Right renal cortex interstitium (tissue), 3 donors: ENCODE measurements at regions not wholly inside any gene's neighbourhood (a gene's known extent, or its start where the extent isn't known, plus 50 kb on each side); places are given as distances from the start of the nearest gene placed in this dataset.
"Not testable (repeated sequence)": the region's sequence is repeated elsewhere in the genome, so short reads cannot be mapped to it uniquely, and the experiment has no call there.

ENCODE experiments used
- DNase-seq, 3 donors: peaks; one replicate each; pipeline ENCODE4 v3.0.0-alpha.2; 2013; ENCODE audit warnings: low read depth in 3 of 3, low spot score in 2 of 3

DNA sequence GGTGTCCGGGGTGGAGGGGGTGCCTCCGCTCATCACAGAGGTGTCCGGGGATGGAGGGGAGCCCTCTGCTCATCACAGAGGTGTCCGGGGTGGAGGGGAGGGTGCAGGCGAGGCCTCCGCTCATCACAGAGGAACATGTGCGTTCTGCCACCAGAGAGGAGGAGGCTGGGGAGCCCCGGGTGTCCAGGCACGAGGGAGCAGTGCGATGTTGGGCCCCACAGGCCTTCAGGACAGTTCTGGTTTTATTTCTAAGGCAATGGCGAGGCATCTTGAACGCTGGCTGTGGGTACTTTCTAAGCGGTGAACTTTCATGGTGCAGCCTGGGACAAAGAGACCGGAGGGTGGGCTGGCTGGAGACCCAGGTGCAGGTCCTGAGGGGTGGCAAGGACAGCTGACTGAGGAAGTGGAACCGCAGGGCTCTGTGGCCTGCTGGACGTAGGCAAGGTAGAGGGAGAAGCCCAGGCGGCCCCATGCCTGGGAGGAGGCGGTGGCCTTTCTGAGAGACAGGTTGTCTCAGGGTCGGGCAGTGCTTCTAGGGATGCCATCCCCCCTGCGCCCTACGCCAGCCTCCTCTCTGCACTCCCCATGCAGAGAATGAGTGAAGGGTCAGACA is 196.6 kb upstream of the SALL3 start:
- no peak for DNase-seq

DNA sequence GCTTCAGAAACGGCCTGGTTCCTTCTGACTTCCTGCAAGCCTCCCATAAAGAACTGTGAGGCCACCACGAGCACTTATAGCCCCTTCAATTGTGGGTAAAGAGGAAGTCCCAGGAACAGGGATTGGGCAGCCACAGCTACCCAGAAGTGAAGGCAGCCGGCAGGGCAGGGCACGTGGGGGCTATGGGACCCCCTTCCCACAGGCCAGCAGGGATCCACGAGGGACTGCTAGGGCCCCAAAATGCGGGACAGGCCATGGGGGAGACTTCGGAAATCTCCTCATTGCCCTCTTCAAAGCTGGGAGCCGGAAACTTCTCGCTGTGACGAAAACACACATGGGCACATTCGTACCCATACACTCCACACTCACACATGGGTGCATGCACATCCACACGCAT is 196.1 kb upstream of the SALL3 start:
- DNase-seq: no peak

DNA sequence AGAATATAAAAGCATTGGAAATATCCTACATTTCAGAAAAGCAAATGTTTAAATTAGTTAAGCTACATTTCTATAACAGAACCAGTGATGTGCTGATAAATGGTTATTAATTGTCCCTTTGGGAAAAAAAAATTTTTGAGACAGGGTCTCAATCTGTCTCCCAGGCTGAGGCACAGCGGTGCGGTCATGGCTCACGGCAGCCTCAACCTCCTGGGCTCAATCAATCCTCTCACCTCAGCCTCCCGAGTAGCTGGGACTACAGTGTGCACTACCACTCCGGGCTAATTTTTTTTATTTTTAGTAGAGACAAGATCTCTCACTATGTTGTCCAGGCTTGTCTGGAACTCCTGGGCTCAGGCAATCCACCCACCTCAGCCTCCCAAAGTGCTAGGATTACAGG is 194.8 kb upstream of the SALL3 start:
- no peak for DNase-seq

DNA sequence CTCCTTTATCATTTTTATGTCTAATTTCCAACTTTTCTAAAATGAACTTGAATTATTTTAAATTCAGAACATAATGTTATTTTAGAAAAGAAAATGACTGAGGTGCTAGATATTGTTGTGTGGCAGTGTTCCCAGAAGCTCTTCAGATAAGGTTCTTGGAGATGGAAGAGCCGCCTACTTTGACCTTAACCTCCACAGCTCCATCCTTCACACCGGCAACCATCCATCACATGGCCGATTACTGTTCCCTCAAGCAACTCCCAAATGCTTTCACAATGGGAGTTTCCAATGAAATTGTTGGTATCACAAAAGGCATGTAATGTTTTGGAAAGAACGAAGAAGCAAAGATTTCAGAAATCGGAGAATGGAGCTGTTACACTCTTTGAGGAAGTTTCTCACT is 193.9 kb upstream of the SALL3 start:
- DNase-seq: no peak

DNA sequence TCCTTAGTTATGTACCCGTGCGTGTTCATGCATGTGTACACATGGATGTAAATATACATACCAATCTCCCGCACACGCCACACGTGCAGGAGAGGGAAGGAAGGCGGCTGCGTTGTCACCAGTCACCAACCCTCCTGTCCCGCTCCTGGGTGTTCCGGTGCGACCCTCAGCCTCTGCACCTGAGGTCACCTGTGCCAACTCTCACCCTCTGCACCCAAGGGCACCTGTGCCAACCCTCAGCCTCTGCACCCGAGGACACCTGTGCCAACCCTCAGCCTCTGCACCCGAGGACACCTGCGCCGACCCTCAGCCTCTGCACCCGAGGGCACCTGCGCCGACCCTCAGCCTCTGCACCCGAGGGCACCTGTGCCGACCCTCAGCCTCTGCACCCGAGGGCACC is 192.8 kb upstream of the SALL3 start:
- no peak for DNase-seq

DNA sequence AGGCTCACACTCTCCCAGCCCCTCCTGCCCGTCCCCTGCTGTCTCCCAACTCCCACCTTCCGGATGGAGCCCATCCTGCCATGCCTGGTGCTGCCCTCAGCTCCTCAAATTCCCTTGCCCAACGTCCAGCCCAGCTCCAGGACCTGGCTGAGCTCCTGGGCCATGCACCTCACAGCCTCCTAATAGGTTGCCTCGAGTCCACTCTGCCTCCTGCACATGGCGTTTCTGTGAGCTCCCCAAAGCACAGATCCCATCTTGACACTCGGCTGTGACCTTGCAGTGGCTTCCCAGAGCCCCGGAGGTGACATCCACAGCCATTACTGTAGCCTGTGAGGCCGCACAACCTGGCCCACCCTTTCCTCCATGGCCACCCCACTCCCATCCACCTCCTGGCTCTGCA is 191.9 kb upstream of the SALL3 start:
- DNase-seq: no peak

DNA sequence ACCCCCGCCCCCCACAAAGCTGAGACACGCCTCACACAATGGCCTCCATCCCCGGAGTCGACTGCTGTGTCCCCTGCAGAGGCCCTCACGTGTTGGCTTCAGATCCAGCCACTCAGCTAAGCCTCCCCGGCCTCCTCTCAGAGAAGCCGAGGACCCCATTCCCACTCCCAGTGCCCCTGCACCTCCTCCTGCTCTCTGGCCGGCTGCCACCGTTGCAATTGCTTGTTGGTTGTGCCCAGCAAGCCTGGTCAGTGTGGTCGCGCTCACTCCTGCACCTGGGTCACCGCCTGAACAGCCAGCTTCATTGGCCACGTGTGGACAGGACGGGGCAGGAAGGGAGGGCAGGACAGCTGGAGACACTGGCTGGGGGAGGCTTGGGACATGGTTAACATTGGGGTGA is 191.5 kb upstream of the SALL3 start:
- DNase-seq: no peak

DNA sequence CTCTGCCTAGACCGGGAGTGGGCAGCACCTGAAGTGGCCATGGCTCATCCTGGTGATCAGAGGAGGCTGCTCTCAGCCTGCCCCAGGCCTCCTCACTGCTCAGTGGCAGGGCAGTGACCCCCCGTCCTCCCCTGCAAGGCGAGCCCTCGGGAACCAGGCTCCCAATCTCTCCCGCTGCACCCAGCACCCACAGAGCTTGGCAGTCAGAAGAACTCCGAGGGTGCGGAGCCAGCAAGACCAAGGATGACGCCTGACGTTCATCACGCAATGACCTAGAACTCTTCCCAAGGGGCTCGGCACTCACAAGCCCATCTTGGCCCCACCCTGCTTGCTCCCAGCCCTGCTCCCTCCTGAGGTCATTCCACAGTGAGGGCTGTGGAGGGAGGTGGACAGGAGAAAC is 189.8 kb upstream of the SALL3 start:
- DNase-seq: no peak

DNA sequence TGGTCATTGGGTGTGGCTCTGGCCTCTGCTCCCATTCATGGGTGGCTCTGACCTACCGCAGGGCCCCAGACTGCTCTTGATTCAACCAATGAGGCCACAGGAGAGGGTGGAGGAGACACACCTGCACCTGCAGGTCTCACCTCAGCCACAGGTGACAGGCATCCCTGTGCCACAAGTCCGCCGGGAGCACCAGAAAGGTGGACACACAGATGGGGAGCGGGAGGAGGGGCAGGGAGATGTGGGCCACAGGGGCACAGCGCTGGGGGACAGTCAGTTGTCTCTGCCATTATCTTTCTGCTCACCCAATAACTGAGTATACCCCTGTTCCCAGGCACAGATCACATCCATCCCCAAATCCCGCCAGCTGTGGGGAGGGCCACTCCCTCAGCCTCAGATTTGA is 189.1 kb upstream of the SALL3 start:
- no peak for DNase-seq

DNA sequence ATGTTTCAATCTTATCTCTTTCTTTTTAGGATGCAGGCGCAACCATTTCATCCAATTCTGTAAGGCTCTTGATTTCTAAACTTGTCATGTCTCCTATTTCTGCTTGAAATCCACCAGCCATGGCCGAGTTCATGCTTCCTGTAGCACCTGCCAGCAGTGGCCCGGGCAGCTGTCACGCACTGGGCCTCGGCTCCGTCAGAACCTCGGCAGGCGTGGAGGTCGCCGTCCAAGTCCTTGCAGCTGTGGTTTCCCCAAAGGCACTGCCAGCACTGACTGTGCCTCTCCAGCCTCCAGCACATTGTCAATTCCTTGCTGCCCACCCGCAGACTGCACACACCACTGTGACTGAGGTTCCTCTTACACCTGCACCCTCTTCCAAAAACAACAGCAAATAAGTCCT is 188.7 kb upstream of the SALL3 start:
- no peak for DNase-seq

DNA sequence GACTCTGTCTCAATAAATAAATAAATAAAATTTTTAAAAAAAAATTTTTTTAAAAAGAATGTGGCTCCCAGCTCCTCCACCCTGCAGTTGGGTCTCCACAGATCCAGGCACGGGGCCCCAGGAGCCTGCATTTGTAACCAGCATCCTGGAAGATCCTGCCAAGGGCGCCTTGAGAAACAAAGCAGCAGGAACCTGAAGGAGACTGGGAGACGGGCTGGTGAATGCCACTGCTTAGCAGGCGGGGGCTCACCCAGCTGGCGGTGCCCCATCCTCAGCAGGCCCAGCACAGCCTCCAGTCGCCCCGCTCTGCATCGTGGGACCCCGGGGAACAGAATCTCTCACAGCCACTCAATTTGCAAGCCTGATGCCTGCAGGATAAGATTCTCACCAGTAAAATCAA is 187.5 kb upstream of the SALL3 start:
- no peak for DNase-seq

DNA sequence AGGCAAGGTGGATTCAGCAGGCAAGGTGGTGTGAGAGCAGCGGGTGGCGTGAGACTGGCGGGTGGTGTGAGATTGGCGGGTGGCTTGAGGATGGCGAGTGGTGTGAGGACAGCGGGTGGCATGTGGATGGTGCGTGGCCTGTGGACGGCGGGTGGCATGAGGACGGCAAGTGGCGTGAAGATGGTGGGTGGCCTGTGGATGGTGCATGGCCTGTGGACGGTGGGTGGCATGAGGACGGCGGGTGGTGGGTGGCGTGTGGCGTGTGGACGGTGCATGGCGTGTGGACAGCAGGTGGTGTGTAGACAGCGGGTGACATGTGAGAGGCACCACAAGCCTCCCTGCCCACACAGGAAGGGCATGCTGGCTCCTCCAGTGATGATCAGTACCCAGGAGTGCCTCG is 186.9 kb upstream of the SALL3 start:
- no peak for DNase-seq

DNA sequence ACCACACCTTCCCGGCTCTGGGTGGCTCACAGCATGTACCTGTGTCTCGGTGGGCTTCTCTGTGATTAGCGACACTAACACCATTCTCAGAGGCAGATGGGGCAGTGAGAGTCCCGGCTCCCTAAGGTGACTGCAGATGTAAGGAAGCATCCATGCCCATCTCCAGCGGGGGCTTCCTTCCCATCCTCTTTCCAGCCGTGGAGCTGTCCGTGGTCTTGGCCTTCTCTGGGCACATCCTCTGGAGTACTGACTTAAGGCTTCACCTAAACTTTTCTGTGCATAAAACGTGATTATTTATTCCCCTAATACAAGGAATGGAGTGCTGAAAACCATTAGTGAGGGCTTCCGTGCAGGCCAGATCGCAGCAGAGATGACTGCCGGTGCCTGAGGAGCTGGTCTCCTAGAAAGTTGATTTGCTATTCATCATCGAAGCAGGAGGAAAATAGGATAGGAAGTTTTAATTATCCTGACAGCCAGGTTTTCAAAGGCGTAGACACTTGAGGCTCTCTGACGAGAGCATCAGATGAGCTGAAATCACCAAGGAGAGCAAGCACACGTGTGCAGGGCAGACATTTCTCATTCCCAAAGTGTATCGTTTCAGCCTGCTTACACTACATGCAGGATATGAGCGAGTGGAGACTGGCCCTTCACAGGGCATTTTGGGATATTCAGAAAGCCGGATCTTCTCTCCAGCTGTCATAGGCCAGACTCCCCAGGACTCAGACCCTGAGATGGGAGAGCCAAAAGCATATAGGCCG is 186.1 kb upstream of the SALL3 start:
- no peak for DNase-seq

DNA sequence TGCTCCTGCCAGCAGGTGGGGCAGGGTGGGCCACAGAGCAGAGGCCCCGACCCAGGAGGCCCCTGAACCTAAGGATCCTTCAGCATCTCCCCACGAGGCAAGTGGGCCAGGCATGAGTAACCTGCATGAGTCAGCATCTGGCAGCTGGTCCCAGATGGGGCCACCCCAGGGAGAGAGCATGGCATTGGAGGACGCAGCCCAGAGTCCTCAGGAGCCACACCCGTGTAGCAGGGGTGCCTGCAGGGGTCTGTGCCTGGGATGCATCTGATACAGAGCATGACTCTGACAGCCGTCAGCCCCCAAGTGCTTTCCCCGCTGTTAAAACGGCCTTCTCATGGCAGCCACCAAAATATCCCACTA is 185.6 kb upstream of the SALL3 start:
- DNase-seq: no peak

DNA sequence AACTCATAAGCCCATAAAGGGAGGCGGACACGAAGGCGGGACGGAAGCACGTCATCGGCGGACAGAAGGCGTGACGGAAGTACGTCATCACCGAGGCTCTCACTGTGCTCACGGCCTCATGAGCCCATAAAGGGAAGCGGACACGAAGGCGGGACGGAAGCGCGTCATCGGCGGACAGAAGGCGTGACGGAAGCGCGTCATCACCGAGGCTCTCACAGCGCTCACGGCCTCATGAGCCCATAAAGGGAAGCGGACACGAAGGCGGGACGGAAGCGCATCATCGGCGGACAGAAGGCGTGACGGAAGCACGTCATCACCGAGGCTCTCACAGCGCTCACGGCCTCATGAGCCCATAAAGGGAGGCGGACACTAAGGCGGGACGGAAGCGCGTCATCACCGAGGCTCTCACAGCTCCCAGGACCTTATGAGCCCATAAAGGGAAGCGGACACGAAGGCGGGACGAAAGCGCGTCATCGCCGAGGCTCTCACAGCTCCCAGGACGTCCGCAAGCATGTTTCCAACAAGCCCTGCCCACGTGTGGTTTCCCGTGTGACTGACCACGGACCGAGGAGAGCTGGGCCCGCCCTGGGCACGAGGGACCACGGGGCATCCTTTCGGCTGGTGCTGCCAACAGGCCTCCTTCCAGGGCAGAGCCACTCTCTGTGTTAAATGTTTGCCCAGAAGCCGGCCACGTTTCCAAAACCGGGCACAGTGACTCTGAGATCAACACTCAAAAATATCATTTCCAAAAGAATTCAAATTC is 182.7 kb upstream of the SALL3 start:
- DNase-seq: no peak

DNA sequence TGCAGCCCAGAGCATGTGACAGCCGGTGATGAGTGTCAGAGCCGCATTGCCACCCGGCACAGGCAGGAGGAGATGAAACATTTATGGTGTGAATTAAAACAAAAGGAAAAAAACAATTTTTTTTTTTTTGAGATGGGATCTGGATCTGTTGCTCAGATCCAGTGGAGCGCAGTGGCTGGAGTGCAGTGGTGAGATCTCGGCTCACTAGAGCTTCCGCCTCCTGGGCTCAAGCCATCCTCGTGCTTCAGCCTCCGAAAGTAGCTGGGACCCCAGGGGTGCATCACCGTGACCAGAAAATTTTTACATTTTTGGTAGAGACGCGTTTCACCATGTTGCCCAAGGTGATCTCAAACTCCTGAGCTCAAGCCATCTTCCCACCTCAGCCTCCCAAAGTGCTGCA is 182.1 kb upstream of the SALL3 start:
- no peak for DNase-seq

DNA sequence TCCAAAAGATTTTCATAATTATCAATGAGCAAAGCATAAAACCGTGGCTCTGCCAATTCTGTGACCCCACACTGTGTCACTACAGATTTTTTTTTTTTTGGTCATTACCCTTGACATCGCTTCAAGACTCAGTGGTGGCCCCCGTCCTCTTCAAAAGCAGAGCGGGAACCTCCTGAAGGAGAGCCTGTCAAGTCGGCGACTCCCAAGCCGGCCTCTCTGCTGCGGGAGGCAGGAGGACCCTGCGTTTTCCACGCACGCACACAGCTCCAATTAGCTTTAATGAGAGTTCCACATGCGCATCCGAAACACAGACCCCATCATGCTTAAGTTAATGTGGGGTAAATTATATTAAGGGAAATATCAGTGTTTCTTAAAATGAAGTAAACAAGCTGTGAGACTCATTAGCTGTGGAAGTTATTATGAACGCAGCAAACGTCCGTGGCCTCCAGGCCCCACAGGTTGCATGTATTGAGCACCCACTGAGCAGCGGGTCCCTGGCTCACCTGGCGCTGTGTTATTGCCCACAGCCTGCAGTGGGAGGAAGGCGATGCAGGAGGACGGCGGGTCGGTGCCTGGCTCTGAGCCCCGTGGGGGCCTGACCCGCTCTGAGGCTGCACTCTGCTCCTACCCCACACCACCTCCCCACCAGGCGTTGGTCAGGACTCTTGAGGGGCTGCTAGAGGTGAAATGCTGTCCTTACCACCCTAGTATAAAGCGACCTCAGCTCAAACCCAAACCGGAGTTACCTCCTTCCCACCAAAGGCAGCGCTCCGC is 181.0 kb upstream of the SALL3 start:
- DNase-seq: no peak

DNA sequence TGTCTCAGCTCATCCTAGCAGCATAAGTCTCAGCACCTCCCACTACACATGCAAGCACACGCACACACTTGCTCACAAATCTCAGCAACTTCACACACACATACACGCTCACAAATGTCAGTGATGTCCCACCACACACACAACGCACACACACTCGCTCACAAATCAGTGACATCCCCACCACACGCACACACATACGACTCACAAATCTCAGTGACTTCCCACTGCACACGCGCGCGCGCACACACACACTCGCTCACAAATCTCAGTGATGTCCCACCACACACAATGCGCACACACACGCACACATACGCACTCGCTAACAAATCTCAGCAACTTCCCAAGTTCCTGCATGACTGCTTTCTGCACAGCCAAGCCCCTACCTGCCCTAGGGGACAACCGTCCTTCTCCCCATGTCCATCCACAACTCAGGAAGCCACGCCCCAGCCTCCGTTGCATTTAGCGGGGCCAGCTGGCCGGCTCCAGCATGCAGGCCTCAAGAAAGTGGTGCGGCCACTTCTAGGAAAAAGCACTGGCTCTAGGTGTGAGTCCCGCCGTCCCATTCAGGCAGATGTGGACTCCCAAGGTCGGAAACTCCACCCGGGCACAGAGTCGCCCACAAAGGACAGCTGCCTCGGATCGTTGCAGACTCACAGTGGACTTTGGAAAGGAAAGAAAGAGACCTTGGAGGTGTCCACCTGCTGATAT is 180.1 kb upstream of the SALL3 start:
- DNase-seq: no peak

DNA sequence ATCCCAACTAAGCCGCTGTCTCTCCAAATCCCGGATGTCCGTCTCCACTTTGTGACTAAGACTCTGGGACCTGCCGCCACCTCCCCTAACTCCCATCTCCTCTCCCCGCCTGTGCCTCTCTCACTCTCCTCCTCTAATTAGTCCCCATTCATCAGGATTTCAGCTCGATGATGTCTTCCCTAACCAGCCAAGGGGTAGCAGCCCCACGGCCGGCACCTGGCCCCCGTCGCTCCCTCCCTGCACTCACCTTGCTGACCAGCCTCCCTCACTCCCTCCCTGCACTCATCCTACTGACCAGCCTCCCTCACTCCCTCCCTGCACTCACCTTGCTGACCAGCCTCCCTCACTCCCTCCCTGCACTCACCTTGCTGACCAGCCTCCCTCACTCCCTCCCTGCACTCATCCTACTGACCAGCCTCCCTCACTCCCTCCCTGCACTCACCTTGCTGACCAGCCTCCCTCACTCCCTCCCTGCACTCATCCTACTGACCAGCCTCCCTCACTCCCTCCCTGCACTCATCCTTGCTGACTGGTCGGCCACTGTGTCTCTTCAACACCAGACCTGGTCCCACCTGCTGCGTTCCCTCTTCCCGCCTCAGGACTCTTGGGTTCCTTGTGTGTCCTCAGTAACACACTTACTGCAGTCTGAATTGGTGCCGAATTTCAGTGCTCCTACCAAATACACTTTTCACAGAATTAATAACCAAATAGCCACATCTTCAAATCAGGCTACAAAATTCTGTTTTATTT is 179.3 kb upstream of the SALL3 start:
- DNase-seq: not testable (repeated sequence)

DNA sequence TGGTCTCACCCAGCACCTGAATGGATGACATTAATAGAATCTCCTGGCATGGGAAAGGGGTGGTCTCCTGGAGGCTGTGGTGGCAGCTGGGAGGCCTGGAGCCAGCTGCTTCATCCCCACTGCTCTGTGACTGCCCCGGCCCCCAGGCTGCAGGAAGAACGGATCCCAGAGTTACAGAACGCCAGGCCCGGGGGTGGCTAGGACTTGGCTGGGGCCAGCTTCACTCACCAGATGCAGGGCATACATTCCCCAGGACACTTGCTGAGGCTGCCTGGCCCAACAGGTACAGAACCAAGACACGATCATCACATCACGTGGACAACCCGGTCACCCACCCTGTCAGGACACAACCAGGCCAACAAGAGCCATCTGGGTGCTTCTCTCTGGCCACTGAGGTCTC is 178.6 kb upstream of the SALL3 start:
- DNase-seq: no peak
